HL-60 (cell line): ENCODE measurements at regions not wholly inside any gene's neighbourhood (a gene's known extent, or its start where the extent isn't known, plus 50 kb on each side); places are given as distances from the start of the nearest gene placed in this dataset.

Source experiments
- DNase-seq, 2 experiments: peaks; one replicate each; pipeline ENCODE4 v3.0.0-alpha.2; 2010 to 2020; ENCODE audit warnings: low read depth in 1 of 2, low spot score in 1 of 2
- H3K27ac ChIP-seq: fragments of 250-450 bp; sonication (Bioruptor Pico); replicated peaks from 2 replicates; pipeline ENCODE4 v1.5.1; 2020; ENCODE audit warnings: mild to moderate bottlenecking, moderate library complexity
- H3K27me3 ChIP-seq: fragments of 250-450 bp; sonication (Bioruptor Pico); 2 replicates; pipeline ENCODE4 v1.5.1; 2021; ENCODE audit warnings: mild to moderate bottlenecking, moderate library complexity; ENCODE audit not compliant: insufficient read depth, poor library complexity, severe bottlenecking
- H3K4me3 ChIP-seq: replicated peaks from 2 replicates; pipeline ENCODE4 v1.5.1; 2011; ENCODE audit warnings: mild to moderate bottlenecking, control low read depth, low read length; ENCODE audit not compliant: insufficient read depth
- GABPA ChIP-seq: IDR thresholded peaks from 2 replicates; pipeline ENCODE4 v1.6.1; 2012; ENCODE audit warnings: low read depth
- POLR2AphosphoS5 ChIP-seq: IDR thresholded peaks from 2 replicates; pipeline ENCODE4 v1.6.1; 2012; ENCODE audit warnings: low read depth
- SPI1 ChIP-seq: IDR thresholded peaks from 2 replicates; pipeline ENCODE4 v1.6.1; 2012; ENCODE audit warnings: low read depth, mild to moderate bottlenecking, borderline replicate concordance
- TF ChIP-seq, protein P1 (sequence below): IDR thresholded peaks from one replicate; pipeline ENCODE4 v1.5.1; 2011; ENCODE audit warnings: low read length, control low read depth, inconsistent platforms; ENCODE audit not compliant: insufficient read depth
- TF ChIP-seq, protein P2 (sequence below): IDR thresholded peaks from 2 replicates; pipeline ENCODE4 v1.6.1; 2012; ENCODE audit warnings: low read depth; ENCODE audit not compliant: insufficient replicate concordance

DNA sequence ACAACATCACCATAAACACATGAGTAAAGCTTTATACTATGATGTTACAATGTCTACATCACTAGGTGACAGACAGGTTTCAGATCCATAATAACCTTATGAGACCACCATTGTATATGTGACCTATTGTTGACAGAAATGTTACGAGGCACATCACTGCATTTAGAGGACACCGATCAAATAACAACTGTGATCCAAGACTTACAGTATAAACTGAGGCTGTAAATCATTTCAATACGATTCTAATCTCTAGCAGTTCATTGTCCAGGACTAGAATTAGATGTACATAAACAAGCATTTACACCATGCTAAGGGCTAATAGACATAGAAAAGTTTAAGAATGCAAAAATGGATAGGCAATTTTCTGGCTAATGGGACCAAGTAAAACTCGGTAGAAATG lies 491.9 kb upstream of the ROBO1 start:
- Histone ChIP-seq H3K27me3 (no peaks in the 10 kb centered on the region), H3K27ac (peak overlapping the region; percentile 24), H3K4me3 (no peak overlapping the region)
- TF ChIP-seq, protein P1, sequence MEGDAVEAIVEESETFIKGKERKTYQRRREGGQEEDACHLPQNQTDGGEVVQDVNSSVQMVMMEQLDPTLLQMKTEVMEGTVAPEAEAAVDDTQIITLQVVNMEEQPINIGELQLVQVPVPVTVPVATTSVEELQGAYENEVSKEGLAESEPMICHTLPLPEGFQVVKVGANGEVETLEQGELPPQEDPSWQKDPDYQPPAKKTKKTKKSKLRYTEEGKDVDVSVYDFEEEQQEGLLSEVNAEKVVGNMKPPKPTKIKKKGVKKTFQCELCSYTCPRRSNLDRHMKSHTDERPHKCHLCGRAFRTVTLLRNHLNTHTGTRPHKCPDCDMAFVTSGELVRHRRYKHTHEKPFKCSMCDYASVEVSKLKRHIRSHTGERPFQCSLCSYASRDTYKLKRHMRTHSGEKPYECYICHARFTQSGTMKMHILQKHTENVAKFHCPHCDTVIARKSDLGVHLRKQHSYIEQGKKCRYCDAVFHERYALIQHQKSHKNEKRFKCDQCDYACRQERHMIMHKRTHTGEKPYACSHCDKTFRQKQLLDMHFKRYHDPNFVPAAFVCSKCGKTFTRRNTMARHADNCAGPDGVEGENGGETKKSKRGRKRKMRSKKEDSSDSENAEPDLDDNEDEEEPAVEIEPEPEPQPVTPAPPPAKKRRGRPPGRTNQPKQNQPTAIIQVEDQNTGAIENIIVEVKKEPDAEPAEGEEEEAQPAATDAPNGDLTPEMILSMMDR = no peak
- TF ChIP-seq SPI1 (no peak), POLR2AphosphoS5 (no peak), GABPA (no peak)
- TF ChIP-seq, protein P2, sequence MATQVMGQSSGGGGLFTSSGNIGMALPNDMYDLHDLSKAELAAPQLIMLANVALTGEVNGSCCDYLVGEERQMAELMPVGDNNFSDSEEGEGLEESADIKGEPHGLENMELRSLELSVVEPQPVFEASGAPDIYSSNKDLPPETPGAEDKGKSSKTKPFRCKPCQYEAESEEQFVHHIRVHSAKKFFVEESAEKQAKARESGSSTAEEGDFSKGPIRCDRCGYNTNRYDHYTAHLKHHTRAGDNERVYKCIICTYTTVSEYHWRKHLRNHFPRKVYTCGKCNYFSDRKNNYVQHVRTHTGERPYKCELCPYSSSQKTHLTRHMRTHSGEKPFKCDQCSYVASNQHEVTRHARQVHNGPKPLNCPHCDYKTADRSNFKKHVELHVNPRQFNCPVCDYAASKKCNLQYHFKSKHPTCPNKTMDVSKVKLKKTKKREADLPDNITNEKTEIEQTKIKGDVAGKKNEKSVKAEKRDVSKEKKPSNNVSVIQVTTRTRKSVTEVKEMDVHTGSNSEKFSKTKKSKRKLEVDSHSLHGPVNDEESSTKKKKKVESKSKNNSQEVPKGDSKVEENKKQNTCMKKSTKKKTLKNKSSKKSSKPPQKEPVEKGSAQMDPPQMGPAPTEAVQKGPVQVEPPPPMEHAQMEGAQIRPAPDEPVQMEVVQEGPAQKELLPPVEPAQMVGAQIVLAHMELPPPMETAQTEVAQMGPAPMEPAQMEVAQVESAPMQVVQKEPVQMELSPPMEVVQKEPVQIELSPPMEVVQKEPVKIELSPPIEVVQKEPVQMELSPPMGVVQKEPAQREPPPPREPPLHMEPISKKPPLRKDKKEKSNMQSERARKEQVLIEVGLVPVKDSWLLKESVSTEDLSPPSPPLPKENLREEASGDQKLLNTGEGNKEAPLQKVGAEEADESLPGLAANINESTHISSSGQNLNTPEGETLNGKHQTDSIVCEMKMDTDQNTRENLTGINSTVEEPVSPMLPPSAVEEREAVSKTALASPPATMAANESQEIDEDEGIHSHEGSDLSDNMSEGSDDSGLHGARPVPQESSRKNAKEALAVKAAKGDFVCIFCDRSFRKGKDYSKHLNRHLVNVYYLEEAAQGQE = no peak
- no peak for DNase-seq

DNA sequence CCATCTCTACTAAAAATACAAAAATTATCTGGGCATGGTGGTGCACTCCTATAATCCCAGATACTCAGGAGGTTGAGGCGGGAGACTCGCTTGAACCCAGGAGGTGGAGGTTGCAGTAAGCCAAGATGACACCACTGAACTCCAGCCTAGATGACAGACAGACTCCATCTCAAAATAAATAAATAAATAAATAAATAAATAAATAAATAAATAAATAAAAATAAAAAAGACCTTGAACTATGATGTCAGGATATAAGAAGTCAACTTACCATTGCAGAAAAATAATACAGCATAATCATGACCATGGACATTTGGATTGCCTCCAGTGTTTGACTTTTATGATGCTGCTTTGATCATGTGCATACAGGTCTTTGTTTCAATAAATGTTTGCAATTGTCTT lies 484.3 kb upstream of the ROBO1 start:
- no peak overlapping the region for H3K27ac ChIP-seq
- no peak overlapping the region for H3K4me3 ChIP-seq
- no peak for DNase-seq
- TF ChIP-seq, protein P2 = no peak
- TF ChIP-seq GABPA (no peak), POLR2AphosphoS5 (no peak), SPI1 (no peak)
- TF ChIP-seq, protein P1 = no peak
- H3K27me3 ChIP-seq = no peaks in the 10 kb centered on the region

DNA sequence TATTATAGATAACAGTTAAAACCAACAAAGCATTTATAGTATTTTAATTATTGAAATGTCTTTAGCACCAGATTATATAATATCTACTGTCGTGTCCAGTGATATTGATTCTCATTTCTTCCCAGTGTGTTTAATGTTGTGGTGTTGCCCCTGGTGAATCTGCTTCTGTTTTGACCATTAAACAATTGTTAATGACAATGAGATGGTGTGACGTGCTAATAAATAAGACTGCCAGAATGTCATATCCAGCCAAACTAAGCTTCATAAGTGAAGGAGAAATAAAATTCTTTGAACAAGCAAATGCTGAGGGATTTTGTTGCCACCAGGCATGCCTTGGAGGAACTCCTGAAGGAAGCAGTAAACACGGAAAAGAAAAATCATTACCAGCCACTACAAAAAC lies 480.0 kb upstream of the ROBO1 start:
- no peaks in the 10 kb centered on the region for H3K27me3 ChIP-seq
- DNase-seq = no peak
- TF ChIP-seq SPI1 (no peak), POLR2AphosphoS5 (no peak), GABPA (no peak)
- TF ChIP-seq, protein P2 = no peak
- TF ChIP-seq, protein P1 = no peak
- H3K27ac ChIP-seq = no peak overlapping the region
- H3K4me3 ChIP-seq = no peak overlapping the region
